Fibroblast of skin of abdomen (primary cell): ENCODE measurements at regions not wholly inside any gene's neighbourhood (a gene's known extent, or its start where the extent isn't known, plus 50 kb on each side); places are given as distances from the start of the nearest gene placed in this dataset.
A peak's percentile ranks its signal among the peaks of the same experiment; 100 is the strongest.

ENCODE experiments used
- DNase-seq: peaks from one replicate; pipeline ENCODE4 v3.0.0-alpha.2; 2013

DNA sequence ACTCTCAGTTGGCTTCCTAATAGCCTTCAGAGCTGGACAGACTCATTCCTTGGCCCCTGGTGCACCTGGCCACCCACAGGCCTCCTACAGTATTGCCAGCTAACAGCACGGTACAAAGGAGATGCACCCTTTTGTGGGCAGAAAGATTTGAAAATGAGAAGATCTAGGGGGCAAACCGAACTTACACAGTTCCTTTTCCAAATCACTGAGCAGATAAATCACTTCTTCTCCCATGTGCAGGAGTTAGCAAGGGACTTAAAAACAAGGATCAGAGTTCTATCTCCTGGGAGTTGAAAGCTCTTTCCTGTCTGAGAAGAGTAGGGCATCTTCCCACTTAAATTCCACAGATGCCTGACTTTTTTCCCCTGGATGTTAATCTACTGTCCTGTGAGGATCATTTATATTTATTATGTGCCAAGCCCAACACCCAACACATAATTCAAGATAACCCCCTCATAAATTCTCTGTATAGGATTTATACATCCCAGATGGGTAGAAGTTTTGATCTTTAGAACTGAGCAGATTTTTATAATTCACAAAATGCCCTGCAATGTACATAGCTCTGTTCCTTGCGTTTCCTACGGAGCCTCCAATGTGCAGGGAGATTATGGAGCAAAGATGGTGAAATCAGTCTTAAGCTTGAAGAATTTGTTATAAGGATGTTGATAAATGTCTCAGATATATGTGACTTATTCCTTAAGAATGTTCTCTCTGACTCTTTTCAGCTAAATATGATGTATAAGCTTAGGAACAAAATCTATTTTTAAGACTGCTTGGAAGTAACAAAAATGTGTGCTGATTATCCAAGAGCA is 207.2 kb upstream of the DAPK1 start:
- DNase-seq, result peak; percentile 98

DNA sequence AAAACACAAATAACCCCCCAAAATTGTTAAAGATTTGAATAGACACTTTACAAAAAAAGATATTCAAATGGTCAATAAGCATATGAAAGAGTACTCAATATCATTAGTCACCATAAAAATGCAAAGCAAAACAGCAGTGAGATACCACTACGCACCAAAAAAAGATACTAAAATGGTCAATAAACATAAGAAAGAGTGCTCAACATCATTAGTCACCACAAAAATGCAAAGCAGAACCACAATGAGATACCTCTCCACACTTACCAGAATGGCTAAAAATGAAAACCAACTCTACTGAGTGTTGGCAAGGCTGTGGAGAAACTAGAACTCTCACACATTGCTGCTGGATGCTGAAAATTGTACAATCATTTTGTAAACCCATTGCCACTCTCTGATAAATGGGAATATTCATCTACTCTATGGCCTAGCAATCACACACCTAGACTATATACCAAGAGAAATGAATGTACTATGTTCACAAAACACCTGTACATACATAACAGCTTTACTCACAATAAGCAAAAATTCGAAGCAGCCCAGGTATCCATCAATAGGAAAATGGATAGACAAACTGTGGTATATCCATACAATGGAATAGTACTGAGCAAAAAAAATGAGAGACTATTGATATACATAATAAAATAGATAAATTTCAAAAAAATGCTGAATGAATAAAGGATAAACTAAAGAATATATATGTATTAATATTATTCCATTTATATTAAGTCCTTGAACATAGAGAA is 205.0 kb upstream of the DAPK1 start:
- DNase-seq, result peak; percentile 66

DNA sequence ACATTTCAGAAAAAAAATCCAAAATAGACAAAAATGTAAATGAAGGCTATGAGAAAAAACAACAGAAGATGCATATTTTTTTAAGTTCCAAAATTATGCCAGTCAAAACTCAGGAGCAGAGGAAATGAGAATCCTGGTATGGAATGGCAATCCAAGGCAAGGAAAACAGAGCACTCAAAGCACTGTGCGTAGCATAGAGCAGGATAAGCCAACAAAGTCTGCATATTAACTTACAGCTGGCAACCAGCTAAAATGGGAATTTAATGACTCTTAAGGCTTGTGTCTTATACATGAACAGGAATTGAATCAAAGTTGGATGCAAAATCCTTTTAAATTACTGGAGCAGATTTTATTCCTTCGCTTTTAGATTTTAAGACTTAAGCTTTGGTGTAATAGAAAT is 203.5 kb upstream of the DAPK1 start:
- no peak for DNase-seq

DNA sequence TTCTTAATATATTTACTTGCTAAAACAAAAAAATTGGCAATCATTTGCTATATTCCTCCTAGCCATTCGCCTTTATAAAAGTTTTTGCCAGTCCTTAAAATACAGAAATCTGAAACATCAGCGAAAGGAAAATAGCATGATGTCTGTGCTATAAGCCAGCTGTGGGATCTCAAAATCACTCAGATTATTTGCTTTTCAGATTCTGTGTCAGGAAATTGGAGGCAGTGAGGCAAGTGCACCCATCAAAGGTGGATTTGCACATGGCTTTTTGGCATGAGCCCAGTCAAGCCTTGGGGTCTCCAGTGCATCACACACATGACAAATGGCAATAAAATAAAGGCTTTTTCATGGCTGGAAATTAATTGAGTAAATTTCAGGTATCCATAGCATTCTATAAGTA is 196.8 kb upstream of the DAPK1 start:
- DNase-seq, result no peak

DNA sequence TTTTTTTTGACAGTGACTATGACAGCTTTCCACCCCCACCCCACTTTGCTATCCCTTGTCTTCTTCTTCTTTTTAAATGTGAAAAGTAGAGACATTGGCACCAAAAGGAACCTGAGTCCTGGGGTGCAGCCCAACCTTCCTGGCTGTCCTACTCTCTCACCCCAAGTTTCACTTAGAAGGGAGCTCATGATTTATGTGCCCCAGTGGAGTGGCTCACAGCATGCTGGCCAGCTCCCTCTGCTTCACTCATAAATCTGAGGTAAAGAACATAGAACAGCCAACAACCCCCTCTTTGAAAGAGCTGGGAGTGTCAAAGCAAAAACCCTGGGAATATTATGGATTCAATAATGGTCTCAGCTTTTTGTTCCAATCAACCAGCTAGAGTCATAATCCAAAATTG is 196.3 kb upstream of the DAPK1 start:
- no peak for DNase-seq

DNA sequence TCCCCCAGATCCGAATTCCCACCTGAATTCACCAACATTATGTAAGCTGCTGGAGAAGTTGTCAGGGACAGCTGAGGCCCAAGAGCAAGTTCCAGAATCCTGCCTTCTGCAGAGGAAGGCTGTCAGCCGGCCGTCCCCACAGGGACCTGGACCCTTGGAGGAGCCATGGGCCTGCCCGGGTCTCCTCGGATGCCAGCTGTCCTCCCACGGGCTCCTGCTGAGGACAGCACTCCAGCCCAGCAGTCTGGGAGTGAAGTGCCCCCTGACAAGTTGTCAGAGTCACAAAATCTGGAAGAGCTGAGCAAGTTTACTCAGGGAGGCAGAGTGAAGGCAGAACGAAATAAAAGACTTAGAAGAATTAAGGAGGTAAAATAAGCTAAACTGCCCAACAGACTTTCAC is 192.5 kb upstream of the DAPK1 start:
- DNase-seq, result no peak

DNA sequence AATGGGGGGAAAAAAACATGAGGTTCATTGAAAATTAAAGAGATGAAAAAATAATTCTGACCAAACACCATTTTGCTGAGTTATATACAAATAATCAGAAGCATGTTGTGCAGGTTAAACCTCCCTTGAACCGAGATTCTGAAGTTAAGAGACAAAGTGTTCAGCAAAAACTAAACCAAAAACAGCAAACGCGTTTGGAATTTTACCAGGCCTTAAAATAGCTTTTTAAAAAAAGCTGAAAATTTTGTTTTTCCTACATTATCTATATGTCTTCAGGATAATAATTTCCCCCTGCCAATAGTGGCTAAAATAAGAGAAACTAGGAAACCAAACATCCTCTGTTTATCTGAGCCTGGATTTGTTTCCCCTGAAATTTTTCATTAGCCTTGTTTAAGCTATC is 191.7 kb upstream of the DAPK1 start:
- DNase-seq, result no peak

DNA sequence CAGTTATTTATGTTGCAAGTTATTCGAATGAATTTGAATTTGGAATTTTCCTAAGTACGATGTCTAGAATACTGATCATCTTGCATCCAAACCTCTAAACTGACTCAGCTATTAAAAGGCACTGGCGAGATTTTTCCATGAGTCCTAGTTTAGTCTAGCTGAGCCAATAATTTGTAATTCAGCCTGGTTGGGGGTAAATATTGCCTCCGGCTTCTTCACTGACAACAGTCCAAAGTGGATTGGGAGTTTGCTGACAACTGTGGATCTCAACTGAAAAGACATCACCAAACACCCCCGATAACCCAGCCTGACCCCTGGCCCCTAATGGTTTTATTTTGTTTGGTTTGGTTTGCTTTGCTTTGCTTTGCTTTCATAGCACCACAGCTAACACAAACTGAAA is 189.8 kb upstream of the DAPK1 start:
- DNase-seq, result peak; percentile 20

DNA sequence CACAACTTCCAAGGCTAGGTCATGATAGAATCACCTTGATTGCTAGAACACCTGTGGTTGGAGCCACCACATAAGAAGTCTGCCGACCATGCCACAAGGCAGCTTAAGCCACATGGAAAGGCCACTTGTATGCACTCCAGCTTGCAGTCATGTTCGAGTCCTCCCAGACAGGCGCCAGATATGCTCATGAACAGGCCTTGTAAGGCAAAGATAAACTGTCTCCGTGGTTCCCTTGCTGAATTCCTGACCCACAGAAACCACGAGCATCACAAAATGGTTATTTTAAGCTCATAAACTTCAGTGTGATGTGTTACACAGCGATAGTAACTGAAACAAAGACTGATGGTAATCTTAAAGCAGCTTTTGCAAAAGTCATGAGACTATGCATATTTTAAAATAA is 188.4 kb upstream of the DAPK1 start:
- DNase-seq, result peak; percentile 53

DNA sequence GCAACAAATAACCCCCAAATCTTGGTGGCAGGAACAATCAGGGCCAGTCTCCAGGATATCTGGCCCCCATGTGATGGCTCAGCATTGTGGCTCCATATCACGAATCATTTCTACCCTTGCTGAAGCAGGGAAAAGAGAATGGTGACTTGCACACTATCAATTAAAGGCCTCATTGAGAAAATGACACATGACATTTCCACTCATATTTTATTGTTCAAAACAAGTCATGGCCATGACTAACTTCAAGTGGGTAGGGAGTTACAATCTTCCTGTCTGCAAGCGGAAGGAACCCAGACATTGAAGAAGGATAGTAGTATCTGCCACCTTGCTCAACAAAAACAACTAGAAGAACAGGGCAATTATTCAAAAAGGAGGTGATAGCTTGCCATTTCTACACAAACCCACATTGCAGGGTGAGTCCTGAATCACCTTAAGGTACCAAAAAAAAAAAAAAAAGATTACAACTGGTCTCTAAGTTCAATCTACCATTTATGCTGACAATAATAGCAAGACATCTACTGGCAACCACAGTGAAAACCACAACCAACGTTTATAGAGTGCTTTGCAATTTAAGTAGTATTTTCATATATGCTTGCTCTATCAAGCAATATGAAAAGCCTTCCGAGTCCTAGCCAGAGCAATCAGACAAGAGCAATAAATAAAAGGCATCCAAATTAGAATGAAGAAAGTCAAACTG is 186.7 kb upstream of the DAPK1 start:
- peak; percentile 49 for DNase-seq

DNA sequence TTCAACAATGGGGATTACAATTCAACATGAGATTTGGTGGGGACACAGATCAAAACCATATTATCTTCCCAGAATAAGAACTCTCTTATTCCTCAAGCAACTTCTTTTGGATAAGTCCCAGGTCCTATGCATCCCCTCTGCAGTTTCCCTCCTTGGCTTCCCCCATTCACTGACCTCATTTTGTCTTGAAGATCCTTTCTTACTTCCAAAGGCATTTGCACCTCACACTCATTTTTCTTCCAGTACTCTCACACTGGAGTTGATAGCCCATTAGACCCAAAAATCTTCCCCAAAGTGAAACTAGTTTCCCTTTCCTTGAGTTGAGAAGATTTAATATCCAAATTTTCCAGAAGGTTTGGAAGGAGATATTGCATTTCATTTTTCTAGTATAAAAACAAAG is 178.0 kb upstream of the DAPK1 start:
- no peak for DNase-seq

DNA sequence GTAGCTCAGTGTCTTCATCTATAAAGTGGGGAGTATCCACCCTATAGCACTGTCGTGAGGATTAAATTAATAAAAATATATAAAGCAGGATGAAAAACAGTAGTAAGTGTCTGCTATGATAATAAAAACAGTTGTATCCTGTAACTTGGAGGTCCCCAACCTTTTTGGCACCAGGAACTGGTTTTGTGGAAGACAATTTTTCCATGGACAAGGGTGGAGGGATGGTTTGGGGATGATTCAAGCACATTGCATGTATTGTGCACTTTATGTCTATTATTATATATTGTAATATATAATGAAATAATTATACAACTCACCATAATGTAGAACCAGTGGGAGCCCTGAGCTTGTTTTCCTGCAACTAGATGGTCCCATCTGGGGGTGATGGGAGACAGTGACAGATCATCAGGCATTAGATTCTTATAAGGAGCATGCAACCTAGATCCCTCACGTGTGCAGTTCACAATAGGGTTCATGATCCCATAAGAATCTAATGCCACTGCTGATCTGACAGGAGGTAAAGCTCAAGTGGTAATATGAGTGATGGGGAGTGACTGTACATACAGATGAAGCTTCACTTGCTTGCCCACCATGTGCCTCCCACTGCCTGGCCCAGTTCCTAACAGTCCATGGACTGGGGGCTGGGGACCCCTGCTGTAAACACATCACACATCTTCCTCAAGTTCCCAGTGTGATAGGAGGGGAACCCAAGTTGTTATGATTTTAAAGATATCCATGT is 177.4 kb upstream of the DAPK1 start:
- peak; percentile 29 for DNase-seq

DNA sequence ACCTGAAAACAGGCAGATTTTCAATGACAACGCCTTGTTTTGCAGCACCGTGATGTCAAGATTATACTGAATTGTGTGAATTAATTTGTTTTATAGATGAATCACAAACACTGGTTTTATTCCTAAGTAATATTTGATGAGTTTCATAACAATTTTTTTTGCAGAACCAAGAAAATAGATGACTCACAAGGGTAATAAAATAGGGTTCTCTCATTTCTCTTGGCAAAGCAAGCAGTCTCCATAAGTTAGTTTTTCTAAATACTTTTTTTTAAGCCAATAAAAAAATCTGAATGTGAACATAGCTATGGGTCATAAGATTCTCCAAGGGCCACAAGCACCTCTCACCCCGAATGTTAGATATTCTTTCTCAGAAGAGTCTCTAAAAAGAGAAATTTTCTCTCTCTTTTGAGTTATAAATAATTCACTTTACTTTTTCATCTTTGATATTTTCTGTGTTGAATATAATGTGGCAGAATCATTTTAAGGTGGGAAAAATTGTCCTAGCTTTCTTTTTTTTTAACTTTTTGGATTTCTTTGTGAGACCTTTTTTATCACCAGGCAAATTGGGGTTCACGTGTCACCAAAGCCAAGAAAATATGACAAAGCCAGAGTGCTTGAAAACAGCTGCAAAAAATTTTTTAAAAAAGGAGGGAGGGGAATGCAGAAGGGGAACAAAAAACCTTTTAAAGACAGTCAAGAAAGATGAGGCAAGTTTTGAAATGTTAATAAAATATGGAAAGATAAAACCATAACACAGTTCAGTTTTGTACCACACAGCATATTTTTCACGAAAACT is 174.6 kb upstream of the DAPK1 start:
- peak; percentile 60 for DNase-seq

DNA sequence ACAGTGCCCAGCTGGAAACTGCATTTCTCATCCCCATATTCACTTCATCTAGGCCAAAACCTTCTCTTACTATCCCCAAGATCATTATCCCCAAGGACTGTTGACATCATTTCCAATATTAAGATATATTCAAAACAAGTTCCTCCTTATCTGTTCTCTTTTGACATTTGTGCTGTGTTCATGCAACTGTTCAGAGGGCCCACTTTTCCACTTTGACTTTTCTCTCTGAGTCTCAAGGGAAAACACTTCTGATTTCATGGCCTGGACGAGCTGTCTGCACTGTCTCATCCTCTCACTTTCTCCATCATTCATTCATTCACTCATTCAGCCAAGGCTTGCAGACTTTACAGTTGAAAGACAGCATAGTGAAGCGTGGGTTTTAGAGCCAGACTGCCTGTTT is 173.7 kb upstream of the DAPK1 start:
- DNase-seq, result no peak

DNA sequence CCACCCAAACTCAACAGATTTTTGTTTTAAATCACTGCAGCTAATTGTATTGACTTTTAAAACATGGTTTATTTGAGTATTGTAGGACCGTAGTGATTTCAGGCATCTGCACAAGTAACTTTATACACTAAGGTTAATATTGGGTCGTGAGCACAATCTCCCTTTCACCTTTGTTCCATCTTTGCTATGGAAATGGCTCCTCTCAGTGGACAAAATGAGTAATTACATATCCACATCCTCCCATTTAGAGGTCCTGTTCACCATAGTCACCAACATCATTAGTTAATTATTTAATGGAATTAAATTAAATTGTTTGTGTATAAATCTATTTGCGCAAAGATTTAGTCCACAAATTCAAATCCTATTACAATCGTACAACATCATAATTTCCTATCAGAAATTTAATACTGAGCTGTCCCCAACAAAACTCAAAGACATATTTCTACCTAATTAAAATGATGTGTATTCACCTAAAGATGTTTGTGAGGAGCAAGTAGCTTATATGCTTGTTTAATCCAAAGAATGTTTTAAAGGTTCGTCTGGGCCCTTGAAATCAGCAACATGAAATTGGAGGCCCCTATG is 173.0 kb upstream of the DAPK1 start:
- peak; percentile 72 for DNase-seq

DNA sequence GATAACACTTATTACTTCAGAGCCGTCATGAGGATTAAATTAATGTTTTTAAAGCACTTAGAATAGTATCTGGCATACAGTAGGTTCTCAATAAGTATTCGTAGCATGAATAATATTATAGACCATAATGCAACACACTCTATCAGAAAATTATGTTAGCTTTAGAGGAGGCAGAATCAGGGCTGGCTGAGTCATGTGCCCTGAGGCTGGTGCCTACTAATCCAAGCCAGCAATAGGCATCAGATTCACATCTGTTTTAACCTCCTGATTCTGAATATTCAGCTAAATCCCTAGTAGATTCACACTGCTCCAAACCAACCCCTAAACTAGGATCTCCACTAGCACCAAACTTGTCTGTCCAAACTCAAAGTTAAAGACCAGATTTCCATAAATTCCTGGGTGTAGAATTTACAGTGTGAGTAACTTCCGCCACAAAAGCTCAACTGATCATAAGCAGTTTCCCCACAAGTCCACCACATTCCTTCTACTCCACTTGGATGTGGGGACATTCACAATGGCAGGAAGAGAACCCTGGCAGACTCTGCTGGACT is 170.0 kb upstream of the DAPK1 start:
- DNase-seq, result no peak

DNA sequence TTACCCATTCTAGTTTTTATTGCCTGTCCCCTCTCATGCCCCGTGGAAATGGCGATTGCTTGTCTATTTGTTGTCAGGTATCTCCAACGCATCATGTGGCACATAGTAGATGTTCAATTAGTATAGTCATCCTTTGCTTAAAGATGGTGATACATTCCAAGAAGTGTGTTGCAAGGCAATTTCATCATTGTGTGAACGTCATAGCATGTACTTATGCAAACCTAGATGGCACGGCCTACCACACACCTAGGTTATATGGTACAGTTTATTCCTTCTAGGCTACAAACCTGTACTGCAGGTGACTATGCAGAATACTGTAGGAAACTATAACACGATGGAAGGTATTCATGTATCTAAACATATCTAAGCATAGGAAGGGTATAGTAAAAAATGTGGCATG is 163.9 kb upstream of the DAPK1 start:
- no peak for DNase-seq

DNA sequence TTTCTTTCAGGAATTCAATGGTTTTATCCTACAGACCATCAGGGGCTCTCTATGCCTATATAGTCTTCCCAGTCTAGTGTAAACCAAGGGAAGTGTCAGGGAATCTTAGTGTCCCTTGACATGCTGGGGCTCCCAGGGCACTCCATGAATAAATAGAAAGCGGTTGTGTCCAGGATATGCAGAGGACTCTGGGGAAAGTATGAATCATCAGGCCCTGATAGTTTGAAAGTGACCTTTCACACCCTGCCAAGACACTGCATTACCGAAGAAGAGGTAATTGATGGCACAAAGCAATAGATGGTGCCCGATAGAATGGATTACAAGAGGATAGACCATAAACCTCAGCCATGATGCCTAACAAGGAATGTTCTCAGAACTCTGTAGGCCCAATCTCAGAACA is 163.3 kb upstream of the DAPK1 start:
- no peak for DNase-seq

DNA sequence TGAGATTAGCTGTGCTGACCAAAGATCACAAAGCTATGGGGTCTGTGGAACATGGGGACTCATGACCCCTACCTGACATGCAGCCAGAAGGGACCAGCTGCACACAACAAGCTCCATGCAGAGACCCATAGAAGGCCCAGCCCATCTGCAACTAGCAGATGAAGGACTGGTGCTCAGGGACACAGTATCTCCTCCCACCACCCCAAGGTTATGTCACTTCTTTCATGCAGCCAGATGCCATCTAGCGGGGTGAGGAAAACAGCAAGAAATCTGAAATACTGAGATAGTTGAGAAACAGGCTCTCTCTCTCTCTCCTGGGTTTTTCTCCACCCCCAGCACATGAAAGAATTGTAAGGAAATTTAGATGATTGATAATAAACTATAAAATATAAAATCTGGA is 161.3 kb upstream of the DAPK1 start:
- peak; percentile 16 for DNase-seq

DNA sequence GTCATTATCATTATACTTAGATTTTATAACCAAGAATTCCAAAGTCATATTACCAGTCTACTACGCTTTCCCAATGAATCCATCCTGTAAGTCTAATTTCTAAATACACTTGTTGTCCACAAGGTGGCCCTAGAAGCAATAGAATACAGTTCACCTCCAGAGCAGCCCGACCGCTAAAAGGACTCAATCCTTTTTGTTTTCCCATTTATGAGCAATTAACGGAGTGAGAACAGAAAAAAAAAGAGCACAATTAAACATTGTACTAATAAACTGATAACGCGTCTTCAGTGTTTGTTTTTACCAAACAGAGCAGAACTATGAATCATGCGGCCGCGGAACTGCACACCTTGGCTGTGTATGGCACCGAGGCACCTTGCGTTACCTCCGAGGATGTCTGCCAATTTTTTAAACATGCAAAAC is 160.7 kb upstream of the DAPK1 start:
- DNase-seq, result peak; percentile 81
